H9 (cell line): ENCODE measurements at regions not wholly inside any gene's neighbourhood (a gene's known extent, or its start where the extent isn't known, plus 50 kb on each side); places are given as distances from the start of the nearest gene placed in this dataset.

Source experiments
- DNase-seq: peaks from one replicate; pipeline ENCODE4 v3.0.0-alpha.2; 2017
- H2AFZ ChIP-seq: one replicate; pipeline ENCODE4 v1.6.1; 2013; ENCODE audit warnings: mild to moderate bottlenecking, low read length, control low read depth, moderate library complexity
- H2AK5ac ChIP-seq: 2 replicates; pipeline ENCODE4 v1.6.1; 2013; ENCODE audit warnings: low read length, control low read depth, mixed read lengths; ENCODE audit not compliant: insufficient read length
- H2BK120ac ChIP-seq: one replicate; pipeline ENCODE4 v1.6.1; 2013; ENCODE audit warnings: low read depth, mild to moderate bottlenecking, low read length, control low read depth, inconsistent platforms; ENCODE audit not compliant: poor library complexity, severe bottlenecking
- H2BK12ac ChIP-seq: 2 replicates; pipeline ENCODE4 v1.6.1; 2013; ENCODE audit warnings: low read length, control low read depth, mixed read lengths, low read depth; ENCODE audit not compliant: insufficient read length
- H2BK15ac ChIP-seq: 2 replicates; pipeline ENCODE4 v1.6.1; 2013; ENCODE audit warnings: low read depth, low read length, control low read depth
- H2BK20ac ChIP-seq: one replicate; pipeline ENCODE4 v1.6.1; 2013; ENCODE audit warnings: low read depth, mild to moderate bottlenecking, low read length, control low read depth, inconsistent platforms; ENCODE audit not compliant: poor library complexity, severe bottlenecking
- H2BK5ac ChIP-seq: 2 replicates; pipeline ENCODE4 v1.6.1; 2013; ENCODE audit warnings: low read length, control low read depth, mixed read lengths; ENCODE audit not compliant: insufficient read length
- H3K14ac ChIP-seq: 2 replicates; pipeline ENCODE4 v1.6.1; 2013; ENCODE audit warnings: low read length, control low read depth; ENCODE audit not compliant: insufficient read depth
- H3K18ac ChIP-seq: 2 replicates; pipeline ENCODE4 v1.6.1; 2013; ENCODE audit warnings: low read depth, mild to moderate bottlenecking, mixed read lengths, low read length, control low read depth; ENCODE audit not compliant: insufficient read length
- H3K23ac ChIP-seq: 2 replicates; pipeline ENCODE4 v1.6.1; 2013; ENCODE audit warnings: low read length, control low read depth, mixed read lengths, low read depth; ENCODE audit not compliant: insufficient read length
- H3K23me2 ChIP-seq: 2 replicates; pipeline ENCODE4 v1.6.1; 2013; ENCODE audit warnings: low read depth, mild to moderate bottlenecking, mixed read lengths, low read length, control low read depth; ENCODE audit not compliant: insufficient read length, poor library complexity, severe bottlenecking
- H3K27ac ChIP-seq: 2 replicates; pipeline ENCODE4 v1.5.1; 2013; ENCODE audit warnings: low read length, control low read depth, mixed read lengths, low read depth; ENCODE audit not compliant: insufficient read length
- H3K27me3 ChIP-seq: 2 replicates; pipeline ENCODE4 v1.6.1; 2013; ENCODE audit warnings: low read length, control low read depth, inconsistent platforms; ENCODE audit not compliant: insufficient read depth
- H3K4ac ChIP-seq: 2 replicates; pipeline ENCODE4 v1.6.1; 2013; ENCODE audit warnings: low read depth, mild to moderate bottlenecking, control low read depth, inconsistent platforms, low read length, moderate library complexity
- H3K4me1 ChIP-seq: 2 replicates; pipeline ENCODE4 v1.6.1; 2013; ENCODE audit warnings: low read length, control low read depth, inconsistent platforms; ENCODE audit not compliant: insufficient read depth
- H3K4me2 ChIP-seq: 2 replicates; pipeline ENCODE4 v1.6.1; 2013; ENCODE audit warnings: low read length, control low read depth, mixed read lengths; ENCODE audit not compliant: insufficient read length, insufficient read depth
- H3K56ac ChIP-seq: 2 replicates; pipeline ENCODE4 v1.6.1; 2013; ENCODE audit warnings: low read depth, mild to moderate bottlenecking, mixed read lengths, low read length, control low read depth; ENCODE audit not compliant: insufficient read length
- H3K79me1 ChIP-seq: 2 replicates; pipeline ENCODE4 v1.6.1; 2013; ENCODE audit warnings: low read depth, mild to moderate bottlenecking, moderate library complexity, low read length, control low read depth, inconsistent platforms; ENCODE audit not compliant: insufficient read depth, poor library complexity, severe bottlenecking
- H3K79me2 ChIP-seq: 2 replicates; pipeline ENCODE4 v1.6.1; 2013; ENCODE audit warnings: low read length, control low read depth, inconsistent platforms; ENCODE audit not compliant: insufficient read depth
- H3K9ac ChIP-seq: 2 replicates; pipeline ENCODE4 v1.6.1; 2013; ENCODE audit warnings: low read length, control low read depth, mixed read lengths; ENCODE audit not compliant: insufficient read length; ENCODE audit errors: extremely low read depth
- H3K9me3 ChIP-seq: one replicate; pipeline ENCODE4 v1.6.1; 2013; ENCODE audit warnings: low read depth, low read length, inconsistent platforms; ENCODE audit not compliant: control insufficient read depth
- H3T11ph ChIP-seq: one replicate; pipeline ENCODE4 v1.6.1; 2013; ENCODE audit warnings: mild to moderate bottlenecking, low read length, control low read depth, inconsistent platforms
- H4K20me1 ChIP-seq: one replicate; pipeline ENCODE4 v1.6.1; 2013; ENCODE audit not compliant: control insufficient read depth, insufficient read length, insufficient read depth
- H4K5ac ChIP-seq: 2 replicates; pipeline ENCODE4 v1.6.1; 2013; ENCODE audit warnings: low read depth, mild to moderate bottlenecking, mixed read lengths, low read length, control low read depth; ENCODE audit not compliant: insufficient read length
- H4K8ac ChIP-seq: replicated peaks from 2 replicates; pipeline ENCODE4 v1.6.1; 2013; ENCODE audit warnings: low read length, control low read depth, mixed read lengths, low read depth; ENCODE audit not compliant: insufficient read length
- H4K91ac ChIP-seq: 2 replicates; pipeline ENCODE4 v1.6.1; 2013; ENCODE audit warnings: low read depth, mild to moderate bottlenecking, moderate library complexity, mixed read lengths, low read length, control low read depth; ENCODE audit not compliant: insufficient read length
- H3K27ac Mint-ChIP-seq, 3 experiments: 2 replicates in 2 of 3; 3 replicates in 1 of 3; pipeline ENCODE4 v1.8.0; 2020 to 2021; ENCODE audit warnings: mixed read lengths in 3 of 3, mild to moderate bottlenecking in 1 of 3, moderate library complexity in 1 of 3
- H3K27me3 Mint-ChIP-seq: 2 replicates; pipeline ENCODE4 v1.8.0; 2021; ENCODE audit warnings: low read depth, mild to moderate bottlenecking, moderate library complexity, mixed read lengths
- H3K36me3 Mint-ChIP-seq, 3 experiments: 2 replicates in 2 of 3; 3 replicates in 1 of 3; pipeline ENCODE4 v1.8.0; 2020 to 2021; ENCODE audit warnings: low read depth in 3 of 3, mixed read lengths in 3 of 3; ENCODE audit not compliant: insufficient read depth in 1 of 3
- H3K4me1 Mint-ChIP-seq, 2 experiments: 2 replicates each; pipeline ENCODE4 v1.8.0; 2020; ENCODE audit warnings: mixed read lengths in 2 of 2
- H3K4me3 Mint-ChIP-seq, 2 experiments: 2 replicates in 1 of 2; 3 replicates in 1 of 2; pipeline ENCODE4 v1.8.0; 2020 to 2021; ENCODE audit warnings: mild to moderate bottlenecking in 2 of 2, mixed read lengths in 2 of 2, moderate library complexity in 1 of 2
- H3K9me3 Mint-ChIP-seq, 2 experiments: 2 replicates in 1 of 2; 3 replicates in 1 of 2; pipeline ENCODE4 v1.8.0; 2020; ENCODE audit warnings: mild to moderate bottlenecking in 2 of 2, mixed read lengths in 2 of 2, moderate library complexity in 1 of 2
- CTCF ChIP-seq: fragments of 200-600 bp; sonication (generic); conservative IDR thresholded peaks from 3 replicates; pipeline ENCODE4 v1.8.0; 2021; ENCODE audit warnings: antibody characterized with exemption, mild to moderate bottlenecking
- WGBS: extraction: QIAGEN DNeasy Blood & Tissue Kit; methylation state at CpG from one replicate; pipeline ENCODE4 v1.1.7; 2013; ENCODE audit warnings: missing lambda C conversion rate, low lambda C conversion rate, mixed read lengths; ENCODE audit not compliant: insufficient read length; ENCODE audit errors: extremely low coverage; 5-methylcytosine and 5-hydroxymethylcytosine counted together

- Histone ChIP-seq H3K18ac (no peak overlapping the region), H2BK120ac (no peak overlapping the region), H3K56ac (no peak overlapping the region), H3K23ac (no peak overlapping the region), H2BK15ac (no peak overlapping the region), H4K20me1 (no peaks in the 10 kb centered on the region), H4K8ac (no peak overlapping the region), H3K27me3 (peaks cover 18% of the 10 kb centered on the region; the same call in 1 of the 2 replicates), H3K4ac (no peak overlapping the region), H3K23me2 (peaks cover 3% of the 10 kb centered on the region), H4K5ac (no peak overlapping the region), H3T11ph (no peak overlapping the region), H2AK5ac (no peak overlapping the region), H3K79me2 (no peaks in the 10 kb centered on the region), H3K79me1 (no peaks in the 10 kb centered on the region), H2BK12ac (no peak overlapping the region), H3K4me1 (peaks cover 7% of the 10 kb centered on the region; the same call in 1 of the 2 replicates), H3K9me3 (no peaks in the 10 kb centered on the region), H2BK20ac (no peak overlapping the region), H2AFZ (no peak overlapping the region), H3K27ac (no peak overlapping the region), H4K91ac (no peak overlapping the region), H3K9ac (no peak overlapping the region), H3K4me2 (no peak overlapping the region), H3K14ac (no peak overlapping the region), H2BK5ac (no peak overlapping the region)
- H3K9me3 Mint-ChIP-seq = no peaks in the 10 kb centered on the region
- H3K27ac Mint-ChIP-seq = no peak overlapping the region
- H3K4me1 Mint-ChIP-seq = peaks cover 3 to 4% of the 10 kb centered on the region in 2 experiments
- WGBS = no CpG with 5 or more reads among the region's 4 CpGs
- no peak overlapping the region for H3K4me3 Mint-ChIP-seq
- no peak for TF ChIP-seq CTCF
- no peaks in the 10 kb centered on the region for H3K36me3 Mint-ChIP-seq
- H3K27me3 Mint-ChIP-seq = peaks cover 7% of the 10 kb centered on the region
- no peak for DNase-seq
Measured at GRCh38 chr18:5622905-5623304, 79.1 kb upstream of the EPB41L3 start.
